AG04449 (cell line): ENCODE measurements at regions not wholly inside any gene's neighbourhood (a gene's known extent, or its start where the extent isn't known, plus 50 kb on each side); places are given as distances from the start of the nearest gene placed in this dataset.

Experiments
- CTCF ChIA-PET: fragments of 350-600 bp; formaldehyde crosslinking; extraction: SDS; loops from one replicate; lab custom pipeline; 2021; ENCODE audit warnings: antibody characterized with exemption; lab: Yijun Ruan, JAX
- POLR2A ChIA-PET: fragments of 400-600, 350-600 bp; formaldehyde crosslinking; extraction: SDS; loops from one replicate; lab custom pipeline; 2020; ENCODE audit warnings: antibody characterized with exemption, inconsistent platforms; lab: Yijun Ruan, JAX
- DNase-seq: peaks from one replicate; pipeline ENCODE4 v3.0.0-alpha.2; 2010; ENCODE audit warnings: low read depth, low spot score
- H3K4me3 ChIP-seq: 2 replicates; pipeline ENCODE4 v1.5.1; 2011; ENCODE audit warnings: low read depth, mild to moderate bottlenecking, control low read depth, low read length
- CTCF ChIP-seq: IDR thresholded peaks from one replicate; pipeline ENCODE4 v1.5.1; 2011; ENCODE audit warnings: mild to moderate bottlenecking, moderate library complexity, low read length, control low read depth, inconsistent platforms; ENCODE audit not compliant: insufficient read depth; ENCODE audit errors: missing control alignments

GRCh38 chr5:120362426-120362825 is 101.7 kb upstream of the PRR16 start:
- ChIA-PET POLR2A (no interaction called here), CTCF (no interaction called here)
- DNase-seq, result no peak
- H3K4me3 ChIP-seq, result no peak overlapping the region
- no peak for TF ChIP-seq CTCF

DNA sequence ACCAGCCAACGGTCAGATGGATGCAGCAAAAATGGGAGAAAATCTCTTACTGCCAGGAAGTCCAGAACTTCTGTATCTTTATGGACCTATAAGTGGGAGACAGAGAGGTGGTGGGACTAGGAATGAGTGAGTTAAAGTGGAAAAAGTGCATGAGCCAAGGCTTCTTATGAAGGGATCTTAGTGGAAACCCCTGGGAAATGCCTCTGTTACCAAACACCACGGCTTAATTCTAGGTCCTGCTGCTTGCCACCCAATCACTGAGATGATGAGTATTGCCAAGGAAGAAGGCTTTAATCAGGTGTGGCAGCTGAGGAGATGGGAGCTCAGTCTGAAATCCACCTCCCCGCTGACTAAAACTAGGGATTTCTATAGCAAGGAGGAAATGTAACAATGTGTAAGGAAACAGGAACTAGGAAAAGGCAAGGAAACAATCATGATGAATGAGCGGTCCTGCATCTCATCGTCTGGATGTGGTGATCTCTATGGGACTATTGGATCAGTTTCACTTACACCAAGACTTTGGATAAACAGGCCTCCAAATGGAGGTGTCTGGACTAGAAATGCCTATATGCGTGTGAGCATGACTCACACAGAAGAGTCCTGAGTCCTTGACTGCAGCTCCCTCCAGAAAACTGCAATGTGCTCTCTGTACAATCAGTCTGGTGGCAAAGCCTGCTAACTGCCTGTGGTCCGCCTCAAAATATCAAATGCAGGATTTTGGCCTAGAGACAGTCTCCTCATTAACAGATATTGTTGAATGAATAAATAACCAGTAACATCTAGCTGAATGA is 98.2 kb upstream of the PRR16 start:
- DNase-seq, result no peak
- ChIA-PET POLR2A (no interaction called here), CTCF (interaction anchor here (1.6 kb wide), 1 partner anchor 10 kb away, joined by 3 read pairs; no protein-coding TSS in a partner anchor)
- H3K4me3 ChIP-seq, result no peak overlapping the region
- no peak for TF ChIP-seq CTCF

GRCh38 chr5:120367896-120368634 is 96.0 kb upstream of the PRR16 start:
- ChIA-PET CTCF (no interaction called here), POLR2A (no interaction called here)
- no peak for DNase-seq
- H3K4me3 ChIP-seq, result no peak overlapping the region
- no peak for TF ChIP-seq CTCF

- ChIA-PET CTCF (no interaction called here), POLR2A (no interaction called here)
- DNase-seq, result no peak
- TF ChIP-seq CTCF, result no peak
- no peak overlapping the region for H3K4me3 ChIP-seq
These were observed 95.0 kb upstream of the PRR16 start for GRCh38 chr5:120368923-120369715.

DNA sequence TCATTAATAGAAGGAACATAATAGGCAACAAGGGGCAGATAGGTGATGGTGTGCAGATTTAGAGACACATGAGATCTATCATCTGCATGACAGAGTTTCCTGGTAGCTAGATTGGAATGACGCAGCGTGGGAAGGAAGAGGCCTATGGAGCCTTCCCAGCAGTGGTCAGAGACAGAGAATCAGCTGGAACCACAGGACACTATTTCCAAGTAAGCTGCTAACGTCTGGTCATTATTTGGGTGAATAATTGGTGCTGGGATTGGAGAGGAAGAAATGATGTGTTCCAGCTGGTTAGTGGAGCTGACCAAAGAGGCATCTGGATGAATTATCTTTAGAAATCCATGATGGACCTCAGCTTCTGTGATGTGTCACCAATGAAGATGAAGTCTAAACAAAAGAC is 91.2 kb upstream of the PRR16 start:
- DNase-seq, result no peak
- CTCF ChIA-PET, result no interaction called here
- POLR2A ChIA-PET, result no interaction called here

More for the DNA sequence above, 91.2 kb upstream of the PRR16 start:
- H3K4me3 ChIP-seq, result no peak overlapping the region
- no peak for TF ChIP-seq CTCF
